Spleen (tissue), 7 donors: ENCODE measurements at regions not wholly inside any gene's neighbourhood (a gene's known extent, or its start where the extent isn't known, plus 50 kb on each side); places are given as distances from the start of the nearest gene placed in this dataset.

Experiments
- POLR2AphosphoS5 ChIP-seq, 3 donors: sonication (generic); formaldehyde crosslinking; IDR thresholded peaks; one replicate each; pipeline ENCODE4 v1.5.1; 2017; ENCODE audit warnings: antibody characterized with exemption in 3 of 3
- TF ChIP-seq, protein P1 (sequence below), 11 experiments: fragments of 200-600 bp in 7 of 11; fragments of 450-650 bp in 4 of 11; sonication (generic) in 4 of 11; IDR thresholded peaks in 8 of 11; conservative IDR thresholded peaks in 3 of 11; 1 replicate in 7 of 11; 2 replicates in 4 of 11; pipeline versions ENCODE4 v1.4.0 to v1.8.0; 2016 to 2021; ENCODE audit warnings: antibody characterized with exemption in 11 of 11, inconsistent platforms in 4 of 11, mild to moderate bottlenecking in 1 of 11
- donor health status: DM: no; HTN: no; CAD: no; lungs with moderate emphysema.
- donor health status: DM: no; HTN: no; CAD: no.
- donor health status: DM: no; HTN: no; CAD: no.

DNA sequence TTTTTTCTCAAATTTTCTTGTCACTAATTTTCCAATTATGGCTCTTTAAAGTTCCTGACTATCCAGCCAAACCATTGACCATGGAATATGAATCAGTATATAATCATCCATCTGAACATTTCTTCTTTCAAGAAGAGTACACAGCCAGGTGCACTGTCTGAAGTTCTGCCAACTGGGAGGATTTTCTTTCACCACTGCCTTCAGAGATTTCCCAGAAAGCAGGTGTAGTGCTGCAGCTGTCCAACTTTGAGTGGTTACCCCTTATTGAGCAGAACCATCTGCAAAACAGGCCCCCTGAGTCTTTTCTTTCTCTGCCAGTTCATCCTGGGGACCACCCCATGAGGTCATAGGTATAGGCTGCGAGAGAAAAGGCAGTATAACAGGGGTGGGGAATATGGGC lies 1213.2 kb downstream of the RAPGEF2 start:
- TF ChIP-seq POLR2AphosphoS5 (IDR thresholded peaks at IDR 0.05) = no peak
- TF ChIP-seq, protein P1, sequence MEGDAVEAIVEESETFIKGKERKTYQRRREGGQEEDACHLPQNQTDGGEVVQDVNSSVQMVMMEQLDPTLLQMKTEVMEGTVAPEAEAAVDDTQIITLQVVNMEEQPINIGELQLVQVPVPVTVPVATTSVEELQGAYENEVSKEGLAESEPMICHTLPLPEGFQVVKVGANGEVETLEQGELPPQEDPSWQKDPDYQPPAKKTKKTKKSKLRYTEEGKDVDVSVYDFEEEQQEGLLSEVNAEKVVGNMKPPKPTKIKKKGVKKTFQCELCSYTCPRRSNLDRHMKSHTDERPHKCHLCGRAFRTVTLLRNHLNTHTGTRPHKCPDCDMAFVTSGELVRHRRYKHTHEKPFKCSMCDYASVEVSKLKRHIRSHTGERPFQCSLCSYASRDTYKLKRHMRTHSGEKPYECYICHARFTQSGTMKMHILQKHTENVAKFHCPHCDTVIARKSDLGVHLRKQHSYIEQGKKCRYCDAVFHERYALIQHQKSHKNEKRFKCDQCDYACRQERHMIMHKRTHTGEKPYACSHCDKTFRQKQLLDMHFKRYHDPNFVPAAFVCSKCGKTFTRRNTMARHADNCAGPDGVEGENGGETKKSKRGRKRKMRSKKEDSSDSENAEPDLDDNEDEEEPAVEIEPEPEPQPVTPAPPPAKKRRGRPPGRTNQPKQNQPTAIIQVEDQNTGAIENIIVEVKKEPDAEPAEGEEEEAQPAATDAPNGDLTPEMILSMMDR (IDR thresholded peaks at IDR 0.05 in 8 of 11, conservative IDR thresholded peaks at IDR 0.05 in 3 of 11) = no peak
